H1 (cell line): ENCODE measurements at regions not wholly inside any gene's neighbourhood (a gene's known extent, or its start where the extent isn't known, plus 50 kb on each side); places are given as distances from the start of the nearest gene placed in this dataset.

Experiments used
- CBX5 ChIP-seq: fragments of 300-800, 300-1000 bp; sonication (generic); IDR thresholded peaks from 2 replicates; pipeline ENCODE4 v1.7.1; 2016; ENCODE audit warnings: antibody characterized with exemption, low read length, low read depth
- EGR1 ChIP-seq: IDR thresholded peaks from 2 replicates; pipeline ENCODE4 v1.6.1; 2011; ENCODE audit warnings: low read depth, low read length, borderline replicate concordance
- GABPA ChIP-seq: IDR thresholded peaks from 2 replicates; pipeline ENCODE4 v1.6.1; 2011; ENCODE audit warnings: mild to moderate bottlenecking, low read length, moderate library complexity, borderline replicate concordance; ENCODE audit not compliant: insufficient read depth
- NANOG ChIP-seq: IDR thresholded peaks from 2 replicates; pipeline ENCODE4 v1.6.1; 2011; ENCODE audit warnings: low read length, low read depth, mild to moderate bottlenecking, inconsistent platforms; ENCODE audit not compliant: insufficient read depth, poor library complexity, severe bottlenecking
- POLR2AphosphoS5 ChIP-seq: IDR thresholded peaks from 2 replicates; pipeline ENCODE4 v1.6.1; 2011; ENCODE audit warnings: low read depth, low read length

GRCh38 chr2:185970148-185970852 is 231.7 kb downstream of the FSIP2 start (continued):
- TF ChIP-seq NANOG, result no peak
- no peak for TF ChIP-seq CBX5
- no peak for TF ChIP-seq POLR2AphosphoS5
- TF ChIP-seq GABPA, result no peak
- TF ChIP-seq EGR1, result no peak
